Anterior cingulate cortex (tissue), 58 donors: ENCODE measurements at regions not wholly inside any gene's neighbourhood (a gene's known extent, or its start where the extent isn't known, plus 50 kb on each side); places are given as distances from the start of the nearest gene placed in this dataset.
A peak's percentile ranks its signal among the peaks of the same experiment; 100 is the strongest.
"Not testable (repeated sequence)": the region's sequence is repeated elsewhere in the genome, so short reads cannot be mapped to it uniquely, and the experiment has no call there.

Experiments
- DNase-seq, 58 donors: peaks; one replicate each; lab custom pipeline; 2025; lab: John Stamatoyannopoulos, UW

DNA sequence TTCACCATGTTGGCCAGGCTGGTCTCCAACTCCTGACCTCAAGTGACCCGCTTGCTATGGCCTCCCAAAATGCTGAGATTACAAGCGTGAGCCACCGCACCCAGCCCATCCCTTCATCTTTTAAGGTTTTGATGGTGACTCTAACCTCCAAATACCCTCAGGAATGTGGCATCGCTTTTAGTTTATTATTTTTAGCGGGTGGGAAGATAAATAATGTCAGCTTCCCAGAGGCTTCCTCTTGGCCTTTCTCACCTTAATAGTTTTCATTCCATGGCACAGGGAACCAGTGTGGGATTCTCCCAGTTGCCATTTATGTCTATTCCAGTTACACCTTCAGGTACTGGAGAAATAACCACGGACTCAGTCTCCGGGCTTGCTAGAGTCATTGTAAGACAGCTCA lies 92.1 kb upstream of the LRRN2 start:
- no peak for DNase-seq

DNA sequence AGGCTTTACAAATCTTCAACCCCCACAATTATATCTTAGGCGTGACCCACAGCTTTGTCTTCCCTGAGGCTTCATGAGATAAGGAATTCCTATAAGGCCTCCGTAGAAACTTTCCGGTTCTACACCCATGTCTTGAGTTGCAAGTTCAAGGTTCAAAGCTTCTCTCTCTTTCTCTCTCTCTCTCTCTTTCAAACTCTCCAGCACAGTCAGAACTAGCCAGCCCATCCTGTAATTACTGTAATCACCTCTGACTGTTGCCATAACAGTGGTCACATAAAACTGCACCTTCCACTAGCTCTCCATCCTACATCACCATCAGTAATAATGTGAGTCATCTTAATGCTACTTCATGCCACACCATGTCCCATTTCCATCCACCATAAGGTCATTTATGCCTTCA lies 90.0 kb upstream of the NFASC start:
- DNase-seq: no peak

- no peak for DNase-seq
Observed at GRCh38 chr1:204782118-204782700, 88.5 kb upstream of the NFASC start.

GRCh38 chr1:204785023-204785422 lies 85.6 kb upstream of the NFASC start:
- not testable (repeated sequence) for DNase-seq

GRCh38 chr1:204788470-204788869 lies 82.2 kb upstream of the NFASC start:
- DNase-seq: no peak

- peak in 28 of 58 donors; percentile 3 to 72 (median 16) for DNase-seq
Observed at GRCh38 chr1:204791453-204792353, 79.0 kb upstream of the NFASC start.

- no peak for DNase-seq
Observed at GRCh38 chr1:204792354-204792692, 78.3 kb upstream of the NFASC start.

DNA sequence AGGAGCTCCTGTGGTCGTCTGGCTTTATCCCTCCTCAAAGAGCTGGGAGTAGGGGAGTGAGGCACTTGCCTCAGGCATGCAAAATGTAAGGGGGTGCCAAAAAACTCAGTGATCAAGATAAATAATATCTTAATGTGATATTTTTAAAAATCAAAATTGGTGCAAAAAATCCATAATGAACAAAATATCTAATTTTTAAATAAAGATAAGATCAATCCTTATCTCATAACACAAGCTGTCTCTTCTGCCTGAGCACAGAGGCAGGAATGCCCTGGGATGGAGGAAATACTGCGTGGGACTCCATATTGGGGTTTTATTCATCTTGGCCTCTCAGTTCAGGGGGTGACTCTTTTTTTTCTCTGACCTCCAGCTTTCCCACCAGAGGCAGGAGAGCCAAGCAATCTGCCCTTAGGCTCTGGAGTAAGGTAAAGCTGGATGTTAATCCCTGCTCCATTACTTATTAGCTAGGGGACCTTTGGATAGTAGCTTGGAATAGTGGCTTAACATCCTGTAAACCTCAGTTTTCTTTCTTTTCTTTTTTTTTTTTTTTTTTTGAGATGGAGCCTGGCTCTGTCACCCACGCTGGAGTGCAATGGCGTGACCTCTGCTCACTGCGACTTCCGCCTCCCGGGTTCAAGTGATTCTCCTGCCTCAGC lies 77.3 kb upstream of the NFASC start:
- no peak for DNase-seq

DNA sequence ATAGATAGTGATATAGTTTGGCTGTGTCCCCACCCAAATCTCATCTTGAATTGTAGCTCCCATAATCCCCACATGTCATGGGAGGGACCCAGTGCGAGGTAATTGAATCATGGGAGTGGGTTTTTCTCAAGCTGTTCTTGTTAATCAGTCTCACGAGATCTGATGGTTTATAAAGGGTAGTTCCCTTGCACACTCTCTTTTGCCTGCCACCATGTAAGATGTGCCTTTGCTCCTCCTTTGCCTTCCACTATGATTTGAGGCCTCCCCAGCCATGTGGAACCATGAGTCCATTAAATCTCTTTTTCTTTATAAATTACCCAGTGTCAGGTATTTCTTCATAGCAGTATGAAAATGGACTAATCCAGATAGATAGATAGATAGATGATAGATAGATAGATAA lies 73.8 kb upstream of the NFASC start:
- not testable (repeated sequence) for DNase-seq

DNA sequence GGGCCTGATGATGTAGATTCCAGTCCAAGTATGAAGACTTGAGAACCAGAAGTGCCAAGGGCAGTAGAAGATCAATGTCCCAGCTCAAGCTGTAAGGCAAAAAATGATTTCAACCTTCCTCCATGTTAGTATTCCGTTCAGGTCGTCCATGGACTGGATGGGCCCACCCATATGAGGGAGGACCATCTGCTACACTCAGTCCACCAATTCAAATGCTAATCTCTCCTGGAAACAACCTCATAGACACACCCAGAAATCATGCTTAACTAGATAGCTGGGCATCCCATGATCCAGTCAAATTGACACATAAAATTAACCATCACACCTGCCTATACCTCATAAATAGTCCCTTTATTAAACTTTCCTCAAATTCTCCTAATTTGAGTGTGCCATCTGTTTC lies 73.3 kb upstream of the NFASC start:
- DNase-seq: no peak

GRCh38 chr1:204799630-204800029 lies 71.0 kb upstream of the NFASC start:
- no peak for DNase-seq

DNA sequence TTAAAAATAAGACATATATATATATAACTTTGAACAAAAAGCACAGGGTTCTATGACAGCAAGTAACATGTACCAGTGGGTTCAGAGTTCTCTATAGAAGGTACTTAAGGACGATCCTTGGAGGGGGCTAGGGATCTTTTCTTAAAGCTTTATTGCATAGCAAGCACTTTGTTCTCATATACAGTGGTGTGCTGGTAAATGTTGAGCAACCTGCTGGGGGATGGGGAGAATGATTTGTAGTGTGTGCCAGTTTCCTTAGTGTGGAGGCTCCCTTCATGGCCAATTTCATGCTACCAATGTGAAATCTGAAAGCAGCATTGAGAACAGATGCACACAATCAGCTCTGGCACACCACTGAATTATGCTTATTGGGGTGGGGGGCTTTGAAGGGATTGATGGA lies 69.5 kb upstream of the NFASC start:
- DNase-seq: no peak

DNA sequence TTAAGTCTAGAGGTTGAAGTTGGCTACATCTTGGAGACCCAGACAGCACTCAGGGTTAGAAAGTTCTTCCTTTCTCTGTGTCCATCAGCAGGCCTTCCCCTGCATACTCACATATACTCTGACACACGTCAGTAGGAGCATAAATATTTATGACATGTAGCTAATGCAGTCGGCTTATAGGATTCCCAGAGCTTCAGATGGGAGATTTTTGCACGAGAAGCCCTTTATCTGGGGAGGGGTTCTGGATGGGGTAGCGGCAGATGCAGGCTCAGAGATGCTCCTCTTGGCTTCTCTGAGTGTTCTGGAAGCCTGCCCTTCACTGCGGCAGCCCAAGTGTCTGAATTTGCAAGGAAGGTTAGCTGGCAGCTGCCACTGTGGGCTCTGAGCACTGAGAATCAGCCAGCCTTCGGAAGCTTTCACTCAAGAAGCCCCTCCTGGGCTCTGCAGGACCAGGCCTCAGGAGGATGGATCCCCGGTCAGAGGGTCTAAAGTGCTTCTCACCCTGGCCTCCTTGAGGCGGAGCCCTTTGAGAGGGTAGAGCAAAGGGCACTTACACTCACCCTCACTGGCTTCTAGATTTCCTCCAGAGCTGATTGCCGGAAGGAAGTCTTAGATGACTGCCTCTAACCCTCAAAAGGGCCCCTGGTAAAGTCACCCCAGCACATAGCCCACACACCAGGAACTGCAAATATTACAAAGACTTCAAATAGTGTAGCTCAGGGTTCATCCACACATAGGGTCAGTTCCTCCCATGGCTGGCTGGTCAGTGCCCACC lies 68.1 kb upstream of the NFASC start:
- no peak for DNase-seq

- DNase-seq: no peak
Observed at GRCh38 chr1:204803607-204804006, 67.1 kb upstream of the NFASC start.

DNA sequence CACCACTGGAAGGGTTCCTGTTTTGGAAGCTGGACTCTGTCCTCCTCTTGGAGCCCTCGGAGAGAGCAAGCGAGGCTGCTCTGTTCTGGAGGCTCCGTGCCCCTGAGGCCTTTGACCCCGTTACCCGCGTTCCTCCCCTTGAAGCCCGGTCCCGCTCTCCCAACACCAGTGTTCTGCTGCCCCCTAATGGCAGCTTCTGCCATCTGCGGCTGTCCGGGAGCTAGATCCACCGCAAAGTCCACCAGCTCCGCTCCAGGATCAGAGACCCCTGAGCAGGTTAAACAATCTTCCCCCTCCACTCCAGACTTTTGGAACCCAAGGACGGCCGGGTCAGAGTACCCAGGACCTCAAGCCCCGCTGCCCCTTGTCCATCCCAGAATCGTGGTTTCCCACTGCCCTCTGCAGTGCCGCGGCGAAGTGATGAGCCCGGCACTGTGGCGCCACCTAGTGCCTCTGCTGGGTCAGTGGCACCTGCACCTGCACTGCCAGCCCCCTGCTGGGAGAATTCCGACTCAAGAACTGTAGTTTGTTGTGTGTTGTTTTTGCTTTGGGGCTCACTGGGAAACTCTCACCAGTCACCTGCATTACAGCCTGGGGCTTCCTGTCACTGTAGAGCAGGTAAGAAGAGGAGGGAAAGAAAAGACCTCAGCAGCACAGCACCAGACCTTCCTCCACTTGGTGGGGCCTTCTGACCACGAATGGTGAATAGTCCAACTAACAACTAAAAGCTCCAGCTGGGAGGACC lies 63.5 kb upstream of the NFASC start:
- DNase-seq: peak in 55 of 58 donors; percentile 59 to 93 (median 80)

DNA sequence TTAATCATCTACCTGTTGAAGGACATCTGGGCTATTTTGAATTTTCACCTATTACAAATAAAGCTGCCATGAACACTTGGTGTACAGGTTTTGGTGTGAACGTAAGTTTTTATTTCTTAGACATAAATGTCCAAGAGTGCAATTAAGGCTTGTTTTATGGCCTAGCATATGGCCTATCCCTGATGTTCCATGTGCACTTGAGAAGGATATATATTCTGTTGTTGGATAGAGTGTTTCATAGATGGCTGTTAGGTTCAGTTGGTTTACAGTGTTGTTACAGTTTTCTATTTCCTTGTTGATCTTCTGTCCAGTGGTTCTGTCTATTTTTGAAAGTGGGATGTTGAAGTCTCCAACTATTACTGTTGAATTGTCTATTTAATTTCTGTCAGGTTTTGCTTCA lies 61.2 kb upstream of the NFASC start:
- no peak for DNase-seq

GRCh38 chr1:204812842-204813241 lies 57.8 kb upstream of the NFASC start:
- DNase-seq: no peak

DNA sequence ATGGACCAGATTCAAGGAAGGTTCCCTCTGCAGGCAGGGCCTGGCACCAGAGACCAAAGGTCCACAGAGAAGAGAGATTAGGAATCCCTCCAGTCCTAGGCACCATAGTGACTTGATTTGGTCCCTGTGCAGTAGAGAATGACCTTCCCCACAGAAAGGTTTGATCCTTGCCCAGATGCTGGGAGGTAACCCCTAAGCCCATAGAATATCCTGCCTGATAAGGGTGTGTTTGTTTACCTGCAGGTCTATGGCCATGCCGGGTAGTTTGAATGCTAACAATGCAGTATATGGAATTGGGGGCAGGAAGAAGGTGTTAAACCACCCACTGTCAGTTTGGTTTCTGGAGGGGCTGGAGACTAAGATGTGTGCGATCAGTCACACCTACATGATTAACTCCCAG lies 57.1 kb upstream of the NFASC start:
- DNase-seq: no peak

DNA sequence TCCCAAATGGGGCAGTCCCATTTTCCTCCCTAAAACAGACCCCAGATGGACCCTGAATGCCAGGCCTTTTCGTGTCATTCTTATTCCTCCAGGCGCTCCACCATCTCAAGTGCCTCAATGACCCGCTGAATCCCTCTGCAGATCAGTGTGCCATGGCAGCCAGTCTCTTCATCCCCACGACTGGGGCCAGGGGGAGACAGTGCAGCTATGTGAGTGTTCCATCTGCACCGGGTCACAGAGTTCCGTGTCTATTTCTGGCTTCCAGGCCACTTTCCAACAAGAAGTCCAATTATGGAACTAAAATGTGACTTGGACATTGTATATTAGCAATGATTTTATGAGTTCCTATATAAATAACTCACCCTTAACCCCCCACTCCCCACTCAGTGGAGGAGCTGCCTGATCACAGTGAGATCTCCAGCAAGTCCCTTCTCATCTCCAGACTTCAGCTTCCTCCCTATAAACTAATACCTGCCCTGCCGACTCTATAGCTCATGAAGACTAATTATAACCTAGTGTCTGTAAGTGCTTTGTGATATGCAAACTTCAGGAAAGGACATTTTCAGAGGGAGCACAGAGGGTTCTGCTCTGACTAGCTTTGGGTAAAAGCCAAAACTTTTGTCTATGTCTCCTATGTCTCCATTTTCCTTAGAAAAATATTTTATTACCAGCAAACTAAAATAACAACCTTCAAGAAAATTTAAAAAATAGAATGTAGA lies 56.3 kb upstream of the NFASC start:
- DNase-seq: no peak

- no peak for DNase-seq
Observed at GRCh38 chr1:204817341-204817740, 53.3 kb upstream of the NFASC start.
